Psoas muscle (tissue), 7 donors: ENCODE measurements at regions not wholly inside any gene's neighbourhood (a gene's known extent, or its start where the extent isn't known, plus 50 kb on each side); places are given as distances from the start of the nearest gene placed in this dataset.

Source experiments
- ATAC-seq, 4 donors: fragments of 200-7000 bp; cut with Tn5 transposase; one replicate each; pipeline ENCODE4 v1.9.1; 2020; ENCODE audit warnings: moderate library complexity in 3 of 4, mild to moderate bottlenecking in 2 of 4
- DNase-seq, 2 donors: peaks; one replicate each; pipeline ENCODE4 v3.0.0-alpha.2; 2020
- H3K27ac ChIP-seq: fragments of 200-600 bp; one replicate; pipeline ENCODE4 v1.8.0; 2022
- H3K27me3 ChIP-seq, 3 donors: fragments of 200-600 bp in 1 of 3; one replicate each; pipeline versions ENCODE4 v1.6.1 to v1.8.0; 2013 to 2022; ENCODE audit warnings: low read length in 2 of 3, mild to moderate bottlenecking in 2 of 3, moderate library complexity in 1 of 3; ENCODE audit not compliant: insufficient read depth in 3 of 3
- H3K36me3 ChIP-seq, 2 donors: fragments of 200-600 bp in 1 of 2; one replicate each; pipeline versions ENCODE4 v1.6.1 to v1.8.0; 2013 to 2022; ENCODE audit warnings: low read depth in 1 of 2, mild to moderate bottlenecking in 1 of 2, moderate library complexity in 1 of 2; ENCODE audit not compliant: insufficient read depth in 1 of 2
- H3K4me1 ChIP-seq: fragments of 200-600 bp; one replicate; pipeline ENCODE4 v1.8.0; 2022
- H3K4me3 ChIP-seq: fragments of 200-600 bp; one replicate; pipeline ENCODE4 v1.8.0; 2022; ENCODE audit warnings: mild to moderate bottlenecking
- H3K9me3 ChIP-seq: fragments of 200-600 bp; one replicate; pipeline ENCODE4 v1.8.0; 2022
- WGBS, 3 donors: extraction: QIAGEN DNeasy Blood & Tissue Kit; methylation state at CpG; one replicate each; pipeline versions ENCODE4 v1.1.6 to v1.1.7; 2013; 5-methylcytosine and 5-hydroxymethylcytosine counted together
- intact Hi-C, 2 donors: fragments of 100-400 bp; cut with DNase I; formaldehyde crosslinking; loops; one replicate each; pipeline versions ENCODE4 v1.11.0 to v1.14.2; 2022
- TF ChIP-seq, protein P1 (sequence below): fragments of 200-600 bp; IDR thresholded peaks from one replicate; pipeline ENCODE4 v1.8.0; 2022; ENCODE audit warnings: antibody characterized with exemption
- donor health status: healthy with polysubstance abuse.
- donor health status: DM: no; HTN: no; CAD: no; lungs with moderate emphysema.
- donor health status: Bipolar disorder and iron deficiency.
- donor health status: healthy.
- donor health status: DM: yes; HTN: yes; CAD: no.
- donor health status: DM: no; HTN: no; CAD: no.
- donor health status: DM: yes; HTN: yes; CAD: no.

DNA sequence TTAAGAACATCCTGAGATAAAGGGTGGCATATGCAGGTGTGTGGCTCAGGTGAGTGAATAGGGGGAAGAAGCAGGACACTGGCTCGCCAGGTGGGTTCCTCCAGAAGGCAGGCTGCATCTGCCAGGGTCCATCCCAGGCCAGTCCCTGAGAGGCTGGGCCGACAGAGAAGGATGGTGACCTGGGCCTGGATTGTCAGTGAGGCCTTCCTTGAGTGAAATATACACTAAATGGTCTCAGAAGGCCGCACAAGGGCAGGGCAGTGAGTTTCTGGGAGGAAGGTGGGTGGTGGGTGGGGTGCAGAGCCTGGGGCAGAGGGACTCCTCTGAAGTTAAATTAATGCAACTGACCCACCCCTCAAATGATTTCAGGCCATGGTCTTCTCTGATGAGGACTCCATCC, 182.1 kb downstream of the ANKRD30B start:
- H3K27me3 ChIP-seq, result no peaks in the 10 kb centered on the region
- no peak overlapping the region for H3K27ac ChIP-seq
- H3K36me3 ChIP-seq, result no peaks in the 10 kb centered on the region
- TF ChIP-seq, protein P1, sequence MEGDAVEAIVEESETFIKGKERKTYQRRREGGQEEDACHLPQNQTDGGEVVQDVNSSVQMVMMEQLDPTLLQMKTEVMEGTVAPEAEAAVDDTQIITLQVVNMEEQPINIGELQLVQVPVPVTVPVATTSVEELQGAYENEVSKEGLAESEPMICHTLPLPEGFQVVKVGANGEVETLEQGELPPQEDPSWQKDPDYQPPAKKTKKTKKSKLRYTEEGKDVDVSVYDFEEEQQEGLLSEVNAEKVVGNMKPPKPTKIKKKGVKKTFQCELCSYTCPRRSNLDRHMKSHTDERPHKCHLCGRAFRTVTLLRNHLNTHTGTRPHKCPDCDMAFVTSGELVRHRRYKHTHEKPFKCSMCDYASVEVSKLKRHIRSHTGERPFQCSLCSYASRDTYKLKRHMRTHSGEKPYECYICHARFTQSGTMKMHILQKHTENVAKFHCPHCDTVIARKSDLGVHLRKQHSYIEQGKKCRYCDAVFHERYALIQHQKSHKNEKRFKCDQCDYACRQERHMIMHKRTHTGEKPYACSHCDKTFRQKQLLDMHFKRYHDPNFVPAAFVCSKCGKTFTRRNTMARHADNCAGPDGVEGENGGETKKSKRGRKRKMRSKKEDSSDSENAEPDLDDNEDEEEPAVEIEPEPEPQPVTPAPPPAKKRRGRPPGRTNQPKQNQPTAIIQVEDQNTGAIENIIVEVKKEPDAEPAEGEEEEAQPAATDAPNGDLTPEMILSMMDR, result no peak
- no peak for ATAC-seq
- no peak for DNase-seq
- WGBS, 3 donors, result 51 to 76% (median 70%) methylated on average over 3 of the region's 3 CpGs
- no peaks in the 10 kb centered on the region for H3K4me1 ChIP-seq
- H3K9me3 ChIP-seq, result no peaks in the 10 kb centered on the region
- intact Hi-C loops, result no loop called here
- H3K4me3 ChIP-seq, result no peak overlapping the region

DNA sequence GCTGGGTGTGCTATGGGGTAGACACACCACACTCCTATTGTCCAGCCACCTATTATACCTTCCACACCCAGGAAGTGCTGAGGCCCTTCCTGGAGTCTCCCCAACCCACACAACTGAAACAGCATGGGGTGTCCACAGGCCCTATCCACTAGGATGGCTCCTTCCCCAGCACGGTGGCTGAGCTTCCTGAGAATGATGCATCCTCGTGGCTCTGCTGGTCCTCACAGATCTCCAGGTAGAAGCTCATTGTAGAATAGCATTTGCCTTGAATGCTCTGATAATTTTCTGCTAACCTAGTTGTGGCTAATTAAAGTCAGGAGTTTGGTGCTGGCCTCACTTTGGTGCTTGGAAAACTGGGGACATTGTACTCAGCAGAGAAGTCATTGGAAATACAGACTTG, 182.6 kb downstream of the ANKRD30B start:
- no peak overlapping the region for H3K4me3 ChIP-seq
- 76 to 85% (median 80%) methylated on average over 2 of the region's 2 CpGs for WGBS, 3 donors
- H3K4me1 ChIP-seq, result no peaks in the 10 kb centered on the region
- H3K9me3 ChIP-seq, result no peaks in the 10 kb centered on the region
- ATAC-seq (no peak), DNase-seq (no peak)
- no peaks in the 10 kb centered on the region for H3K36me3 ChIP-seq
- no peak overlapping the region for H3K27ac ChIP-seq
- intact Hi-C loops, result no loop called here
- no peaks in the 10 kb centered on the region for H3K27me3 ChIP-seq
- TF ChIP-seq, protein P1, result no peak

DNA sequence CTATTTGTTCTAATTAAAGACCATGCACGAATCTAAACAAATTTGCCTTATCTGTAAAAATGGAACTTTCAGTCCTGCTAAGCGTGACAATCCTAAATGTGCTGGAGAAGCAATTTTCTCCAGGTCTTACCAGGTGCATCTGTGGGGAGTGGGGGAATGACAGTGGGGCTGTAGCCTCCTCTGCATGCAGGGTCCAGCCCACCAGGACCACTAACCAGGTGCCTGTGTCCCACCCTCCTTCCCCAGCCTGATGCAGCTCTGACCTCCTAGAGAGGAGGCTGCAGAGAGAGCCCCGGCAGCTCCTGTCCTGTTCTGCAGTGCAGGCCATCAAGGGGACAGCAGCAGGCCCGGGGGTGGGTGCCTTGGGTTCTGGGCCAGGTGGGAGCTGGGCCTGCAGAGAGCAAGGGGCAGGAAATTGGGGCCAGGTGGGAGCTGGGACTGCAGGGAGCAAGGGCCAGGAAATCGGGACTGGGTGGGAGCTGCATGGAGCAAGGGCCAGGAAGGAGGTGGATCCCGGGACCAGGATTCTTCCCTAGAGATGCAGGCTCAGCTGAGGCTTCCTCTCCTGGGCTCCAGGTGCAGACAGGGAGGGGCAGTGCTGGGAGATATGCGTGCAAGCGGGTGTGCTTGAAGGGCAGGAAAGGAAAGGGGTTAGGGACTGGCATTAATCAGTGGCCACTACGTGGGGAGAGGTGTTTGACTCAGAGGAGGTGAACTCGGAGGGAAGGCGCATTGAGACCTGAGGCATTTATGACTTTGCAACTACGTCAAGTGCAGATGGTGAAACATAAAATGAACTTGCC, 185.3 kb downstream of the ANKRD30B start:
- ATAC-seq (no peak), DNase-seq (no peak)
- intact Hi-C loops, result no loop called here
- Histone ChIP-seq H3K4me3 (no peak overlapping the region), H3K27ac (no peak overlapping the region), H3K36me3 (no peaks in the 10 kb centered on the region), H3K9me3 (no peaks in the 10 kb centered on the region), H3K27me3 (no peaks in the 10 kb centered on the region), H3K4me1 (no peaks in the 10 kb centered on the region)
- TF ChIP-seq, protein P1, result no peak
- 63 to 76% (median 65%) methylated on average over 12 of the region's 12 CpGs for WGBS, 3 donors

DNA sequence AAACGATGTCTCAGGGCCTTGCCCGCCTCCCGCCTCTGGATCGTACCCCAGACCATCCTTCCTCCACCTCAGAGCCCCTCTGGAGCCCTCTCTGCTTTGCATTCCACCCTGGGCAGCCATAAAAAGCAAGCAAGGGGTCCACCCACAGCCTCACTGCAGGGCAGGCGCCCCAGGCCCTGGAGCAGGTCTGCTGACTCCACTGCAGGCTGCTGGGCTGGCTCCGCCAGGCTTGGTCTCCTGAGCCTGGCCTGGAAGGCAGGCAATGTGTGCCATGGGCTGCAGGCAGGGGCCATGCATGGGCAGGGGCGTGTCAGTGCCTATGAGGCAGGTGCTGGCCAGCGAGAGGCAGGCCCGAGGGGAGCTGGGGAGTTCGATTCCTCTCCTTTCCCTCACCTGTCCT, 186.0 kb downstream of the ANKRD30B start:
- Histone ChIP-seq H3K4me1 (no peaks in the 10 kb centered on the region), H3K36me3 (no peaks in the 10 kb centered on the region), H3K9me3 (no peaks in the 10 kb centered on the region), H3K27me3 (no peaks in the 10 kb centered on the region), H3K27ac (no peak overlapping the region), H3K4me3 (no peak overlapping the region)
- TF ChIP-seq, protein P1, result no peak
- DNase-seq, result no peak
- intact Hi-C loops, result no loop called here
- no peak for ATAC-seq
- WGBS, 3 donors, result 72 to 83% (median 81%) methylated on average over 10 of the region's 10 CpGs

DNA sequence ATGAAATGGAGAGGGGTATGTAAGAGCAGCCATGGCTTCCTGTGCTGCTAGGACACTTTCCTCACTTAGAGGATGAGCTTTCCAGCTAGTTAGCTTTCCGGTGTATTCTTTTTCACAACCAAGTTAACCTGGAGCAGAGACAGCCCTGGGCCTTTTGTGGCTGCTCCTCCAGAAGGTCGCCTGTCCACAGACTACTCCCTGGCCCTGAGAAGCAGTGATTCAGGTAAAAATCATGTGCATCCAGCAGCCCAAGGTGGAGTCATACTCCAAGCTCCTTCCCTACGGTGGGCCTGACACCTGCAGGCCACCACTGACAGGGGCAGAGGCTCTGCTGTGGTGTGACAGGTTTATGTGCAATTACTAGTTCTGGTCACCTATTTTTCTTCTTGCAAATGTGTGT, 187.2 kb downstream of the ANKRD30B start:
- Histone ChIP-seq H3K4me1 (no peaks in the 10 kb centered on the region), H3K27ac (no peak overlapping the region), H3K36me3 (no peaks in the 10 kb centered on the region), H3K27me3 (no peaks in the 10 kb centered on the region), H3K9me3 (no peaks in the 10 kb centered on the region), H3K4me3 (no peak overlapping the region)
- intact Hi-C loops, result no loop called here
- WGBS, 3 donors, result 67 to 78% (median 71%) methylated on average over 3 of the region's 3 CpGs
- DNase-seq (no peak), ATAC-seq (no peak)
- TF ChIP-seq, protein P1, result no peak
